Activated B cell treated with CpG ODN at 0.5 μM for 24 hours (primary cell): ENCODE measurements at regions not wholly inside any gene's neighbourhood (a gene's known extent, or its start where the extent isn't known, plus 50 kb on each side); places are given as distances from the start of the nearest gene placed in this dataset.

ENCODE experiments used
- ATAC-seq: fragments of 200-7000 bp; cut with Tn5 transposase; one replicate; pipeline ENCODE4 v1.10.0; 2021; ENCODE audit warnings: low read depth, mild to moderate bottlenecking, moderate library complexity
- CTCF ChIA-PET: fragments of 350-600 bp; sonication (Branson Sonifier 250); formaldehyde crosslinking; loops from one replicate; lab custom pipeline; 2021; ENCODE audit warnings: antibody characterized with exemption; lab: Charles Lee
- POLR2A ChIA-PET: fragments of 350-600 bp; sonication (Branson Sonifier 250); formaldehyde crosslinking; loops from one replicate; lab custom pipeline; 2021; ENCODE audit warnings: antibody characterized with exemption; lab: Charles Lee
- DNase-seq: peaks from one replicate; pipeline ENCODE4 v3.0.0; 2022
- H3K27ac Mint-ChIP-seq: one replicate; pipeline ENCODE4 v1.8.0; 2020; ENCODE audit warnings: mixed read lengths
- H3K27me3 Mint-ChIP-seq: one replicate; pipeline ENCODE4 v1.8.0; 2021; ENCODE audit warnings: mixed read lengths
- H3K36me3 Mint-ChIP-seq: one replicate; pipeline ENCODE4 v1.8.0; 2021; ENCODE audit warnings: low read depth, mixed read lengths
- H3K4me1 Mint-ChIP-seq: one replicate; pipeline ENCODE4 v1.8.0; 2021; ENCODE audit warnings: mixed read lengths
- H3K4me3 Mint-ChIP-seq: one replicate; pipeline ENCODE4 v1.8.0; 2020; ENCODE audit warnings: mild to moderate bottlenecking, mixed read lengths
- H3K9me3 Mint-ChIP-seq: one replicate; pipeline ENCODE4 v1.8.0; 2020; ENCODE audit warnings: mixed read lengths
- CTCF ChIP-seq: fragments of 200-600 bp; IDR thresholded peaks from one replicate; pipeline ENCODE4 v1.8.0; 2022; ENCODE audit warnings: antibody characterized with exemption, mild to moderate bottlenecking
- intact Hi-C: fragments of 100-400 bp; cut with micrococcal nuclease; formaldehyde crosslinking; loops from one replicate; pipeline ENCODE4 v1.15.1; 2024

DNA sequence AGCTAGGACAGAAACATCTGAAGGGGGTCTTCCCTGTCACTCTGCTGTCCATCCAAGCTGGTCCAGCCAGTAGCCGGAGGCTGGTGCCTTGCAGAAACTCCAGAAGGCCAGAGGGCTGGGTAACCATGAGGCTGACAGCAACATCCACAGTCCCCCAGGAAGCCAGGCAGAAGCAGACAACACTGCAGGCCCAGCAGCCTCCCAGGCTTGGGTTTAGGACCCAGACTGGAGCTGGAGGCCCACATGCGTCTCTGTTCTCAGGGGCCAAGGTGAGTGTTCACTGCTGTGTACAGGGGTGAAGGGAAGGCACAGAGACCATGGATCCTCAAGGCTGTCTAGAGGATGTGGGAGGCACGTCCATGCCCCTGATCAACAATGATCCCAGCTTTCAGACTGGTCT lies 136.4 kb upstream of the PRMT8 start:
- TF ChIP-seq CTCF: no peak
- ChIA-PET CTCF (no interaction called here), POLR2A (no interaction called here)
- Mint-ChIP-seq H3K27me3 (peaks cover 10% of the 10 kb centered on the region), H3K4me1 (no peaks in the 10 kb centered on the region), H3K27ac (no peak overlapping the region), H3K4me3 (no peak overlapping the region), H3K9me3 (no peaks in the 10 kb centered on the region), H3K36me3 (no peaks in the 10 kb centered on the region)
- intact Hi-C loops: no loop called here
- no peak for DNase-seq
- ATAC-seq: no peak

DNA sequence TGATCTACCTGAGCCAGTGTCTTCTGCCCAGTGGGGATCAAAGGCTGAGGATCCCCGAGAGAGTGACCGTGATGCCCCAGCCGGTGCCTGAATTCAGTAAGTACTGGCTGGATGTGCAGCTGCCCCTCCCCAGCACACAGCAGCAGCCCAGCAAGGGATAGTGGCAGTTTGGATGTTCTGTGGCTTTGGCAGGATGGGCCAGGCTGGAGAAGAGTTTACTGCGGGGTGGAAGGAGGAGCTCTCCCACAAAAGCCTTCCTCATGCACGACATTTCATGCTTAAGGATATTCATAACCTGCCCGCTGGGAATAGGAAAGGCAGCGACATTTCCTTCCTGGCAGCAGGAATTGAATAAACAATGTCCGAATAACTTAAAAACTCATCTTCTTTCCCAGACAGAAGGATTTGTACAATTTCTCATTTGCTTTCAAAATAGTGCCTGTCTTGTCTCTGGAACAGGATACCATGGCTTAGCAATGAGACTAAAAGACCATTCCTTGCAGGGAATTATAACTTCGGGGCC lies 135.6 kb upstream of the PRMT8 start:
- no peak for ATAC-seq
- Mint-ChIP-seq H3K4me3 (no peak overlapping the region), H3K27me3 (peaks cover 10% of the 10 kb centered on the region), H3K27ac (no peak overlapping the region), H3K36me3 (no peaks in the 10 kb centered on the region), H3K9me3 (no peaks in the 10 kb centered on the region), H3K4me1 (no peaks in the 10 kb centered on the region)
- POLR2A ChIA-PET: no interaction called here
- TF ChIP-seq CTCF: no peak
- intact Hi-C loops: no loop called here
- no peak for DNase-seq
- CTCF ChIA-PET: no interaction called here

DNA sequence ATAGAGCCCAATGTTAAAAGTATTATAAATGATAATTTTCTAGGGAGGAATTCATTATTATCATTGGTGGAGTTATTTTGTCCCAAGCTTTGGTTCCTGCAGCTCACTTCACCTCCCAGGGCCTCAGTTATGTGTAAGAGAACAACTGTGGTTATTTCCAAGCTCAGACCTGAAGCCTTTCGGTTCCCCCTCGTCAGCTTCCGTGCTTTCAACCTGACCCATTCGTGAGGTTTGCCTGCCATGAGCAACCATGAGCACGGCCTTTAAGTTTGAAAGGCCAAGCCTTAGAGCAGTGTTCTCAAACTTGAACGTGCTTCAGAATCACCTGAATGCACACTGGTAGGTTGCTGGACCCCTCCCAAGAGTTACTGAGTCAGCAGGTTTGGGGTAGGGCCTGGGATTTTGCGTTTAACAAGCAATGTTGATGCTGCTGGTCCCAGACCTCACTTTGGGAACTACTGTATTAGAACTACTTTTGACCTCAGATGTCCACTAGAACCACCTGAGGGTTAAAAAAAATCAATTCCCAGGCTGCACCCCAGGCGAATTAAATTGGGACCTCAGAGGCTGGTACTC lies 133.0 kb upstream of the PRMT8 start:
- Mint-ChIP-seq H3K4me3 (no peak overlapping the region), H3K27me3 (peaks cover 10% of the 10 kb centered on the region), H3K4me1 (no peaks in the 10 kb centered on the region), H3K36me3 (no peaks in the 10 kb centered on the region), H3K27ac (no peak overlapping the region), H3K9me3 (no peaks in the 10 kb centered on the region)
- intact Hi-C loops: no loop called here
- TF ChIP-seq CTCF: no peak
- ChIA-PET CTCF (no interaction called here), POLR2A (no interaction called here)
- no peak for DNase-seq
- no peak for ATAC-seq

- intact Hi-C loops: no loop called here
- H3K27ac Mint-ChIP-seq: no peak overlapping the region
- H3K27me3 Mint-ChIP-seq: peaks cover 13% of the 10 kb centered on the region
- no peak overlapping the region for H3K4me3 Mint-ChIP-seq
- H3K9me3 Mint-ChIP-seq: no peaks in the 10 kb centered on the region
- TF ChIP-seq CTCF: no peak
- CTCF ChIA-PET: no interaction called here
- POLR2A ChIA-PET: no interaction called here
- ATAC-seq (no peak), DNase-seq (no peak)
- peaks cover 4% of the 10 kb centered on the region for H3K4me1 Mint-ChIP-seq
- H3K36me3 Mint-ChIP-seq: no peaks in the 10 kb centered on the region
Measured at GRCh38 chr12:3359478-3359877, 131.5 kb upstream of the PRMT8 start.

DNA sequence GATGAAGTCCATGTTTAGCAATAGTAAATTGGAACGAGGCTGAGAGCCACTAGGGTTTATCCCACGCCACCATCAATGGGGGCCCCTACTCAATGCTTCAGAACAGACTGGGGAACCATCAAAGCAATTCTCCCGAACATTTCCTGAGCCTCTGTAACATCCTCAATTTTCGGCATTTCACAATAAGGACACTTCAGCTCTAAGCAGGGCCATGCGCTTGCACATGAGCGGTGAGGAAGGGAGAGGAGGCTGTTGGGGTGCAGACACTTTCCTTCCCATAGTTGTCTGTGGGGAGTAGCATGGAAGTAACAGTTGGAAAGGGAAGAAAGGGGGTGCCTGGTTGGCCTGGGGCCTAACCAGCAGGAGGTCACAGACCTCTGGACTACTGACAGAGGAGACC lies 129.9 kb upstream of the PRMT8 start:
- TF ChIP-seq CTCF: no peak
- intact Hi-C loops: no loop called here
- no peak for ATAC-seq
- ChIA-PET POLR2A (interaction anchor here (0.6 kb wide), 1 partner anchor 29 kb away, joined by 3 read pairs; no protein-coding TSS in a partner anchor), CTCF (no interaction called here)
- Mint-ChIP-seq H3K27ac (no peak overlapping the region), H3K27me3 (peaks cover 22% of the 10 kb centered on the region), H3K9me3 (no peaks in the 10 kb centered on the region), H3K4me3 (no peak overlapping the region), H3K4me1 (peaks cover 4% of the 10 kb centered on the region), H3K36me3 (no peaks in the 10 kb centered on the region)
- DNase-seq: no peak
